GM19455 (cell line): ENCODE measurements at regions not wholly inside any gene's neighbourhood (a gene's known extent, or its start where the extent isn't known, plus 50 kb on each side); places are given as distances from the start of the nearest gene placed in this dataset.
"Not testable (repeated sequence)": the region's sequence is repeated elsewhere in the genome, so short reads cannot be mapped to it uniquely, and the experiment has no call there.

Experiments
- ATAC-seq: cut with Tn5 transposase; IDR thresholded peaks from one replicate; pipeline ENCODE4 v1.9.1; 2021; ENCODE audit not compliant: unreplicated experiment

DNA sequence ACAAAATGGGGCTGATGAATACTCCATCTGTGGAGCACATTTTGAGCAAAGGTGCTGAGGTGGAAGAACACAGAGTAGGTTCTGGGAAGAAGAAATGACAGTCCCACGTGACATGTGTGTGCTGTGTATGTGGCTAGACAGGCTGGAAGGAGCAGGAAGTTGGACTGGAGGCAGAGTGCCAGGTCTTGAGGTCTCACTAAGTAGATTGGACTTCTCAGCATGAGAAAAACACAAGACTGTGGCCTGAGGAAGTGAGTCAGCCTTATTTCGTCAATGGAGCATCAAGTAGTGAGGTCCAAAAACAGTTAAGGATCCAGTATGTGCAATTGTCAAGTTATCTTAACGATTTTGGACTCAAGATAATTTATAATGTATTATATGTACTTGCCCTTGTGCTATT is 736.5 kb downstream of the KCNJ2 start:
- no peak for ATAC-seq

DNA sequence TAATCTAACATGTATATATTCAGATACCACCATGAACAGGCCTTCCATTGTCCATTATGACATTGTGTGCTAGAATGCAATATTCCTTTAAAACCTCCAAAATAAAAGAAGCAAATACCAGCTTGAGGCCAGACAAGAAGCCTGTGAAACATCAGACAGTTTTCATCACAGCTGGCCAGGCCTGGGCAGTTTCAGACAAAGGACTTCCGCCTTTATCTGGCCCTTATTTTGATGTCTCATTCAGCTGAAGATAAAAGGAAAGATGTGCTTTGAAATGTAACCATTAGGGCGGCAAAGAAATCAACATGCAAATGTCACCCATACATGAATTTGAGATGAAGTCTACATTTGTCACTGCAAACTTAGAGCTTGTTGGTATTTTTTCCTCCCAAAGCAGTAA is 737.5 kb downstream of the KCNJ2 start:
- no peak for ATAC-seq

- ATAC-seq: no peak
Measured at GRCh38 chr17:70912716-70913485, 743.6 kb downstream of the KCNJ2 start.

GRCh38 chr17:70916469-70916868 is 747.1 kb downstream of the KCNJ2 start:
- ATAC-seq: no peak

GRCh38 chr17:70919241-70919640 is 749.9 kb downstream of the KCNJ2 start:
- no peak for ATAC-seq

GRCh38 chr17:70920416-70920815 is 751.1 kb downstream of the KCNJ2 start:
- ATAC-seq: no peak

- no peak for ATAC-seq
Measured at GRCh38 chr17:70922268-70922667, 752.9 kb downstream of the KCNJ2 start.

- no peak for ATAC-seq
Measured at GRCh38 chr17:70924776-70925175, 755.4 kb downstream of the KCNJ2 start.

GRCh38 chr17:70929226-70929625 is 759.9 kb downstream of the KCNJ2 start:
- no peak for ATAC-seq

DNA sequence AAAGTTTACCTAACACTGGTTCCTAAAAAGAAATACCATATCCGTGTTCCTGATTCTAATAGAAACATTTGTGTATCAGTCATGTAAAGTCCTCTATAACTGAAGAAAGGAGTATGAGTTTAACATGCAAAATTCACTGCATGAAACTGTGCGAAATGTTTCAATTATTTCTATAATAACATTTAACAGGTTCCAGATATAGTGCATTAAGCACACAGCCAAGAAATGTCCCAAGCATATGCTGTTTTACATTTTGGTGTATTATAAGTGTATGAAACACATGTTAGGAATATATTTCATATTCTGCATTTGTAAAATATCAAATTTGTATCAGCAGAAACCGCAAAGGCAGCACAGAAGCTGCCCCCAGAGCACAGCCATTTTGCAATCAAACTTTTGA is 764.9 kb downstream of the KCNJ2 start:
- no peak for ATAC-seq

DNA sequence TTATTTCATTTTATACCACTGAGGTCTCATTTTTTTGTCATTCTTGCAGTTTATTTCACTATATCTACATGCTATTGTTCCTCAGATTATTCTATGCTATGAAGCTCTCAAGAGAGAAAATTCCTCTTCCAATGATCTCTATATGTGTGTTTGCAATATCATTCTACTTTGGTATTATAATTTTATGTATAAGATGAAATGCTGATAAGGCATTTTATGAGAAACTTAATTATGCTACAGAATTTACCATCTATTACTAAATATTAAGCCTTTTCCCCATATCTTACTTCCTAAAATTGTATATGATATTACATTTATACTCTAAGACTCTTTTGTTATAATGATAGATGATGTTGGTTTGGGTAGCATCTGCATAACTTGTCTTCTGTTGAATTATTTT is 765.5 kb downstream of the KCNJ2 start:
- no peak for ATAC-seq

DNA sequence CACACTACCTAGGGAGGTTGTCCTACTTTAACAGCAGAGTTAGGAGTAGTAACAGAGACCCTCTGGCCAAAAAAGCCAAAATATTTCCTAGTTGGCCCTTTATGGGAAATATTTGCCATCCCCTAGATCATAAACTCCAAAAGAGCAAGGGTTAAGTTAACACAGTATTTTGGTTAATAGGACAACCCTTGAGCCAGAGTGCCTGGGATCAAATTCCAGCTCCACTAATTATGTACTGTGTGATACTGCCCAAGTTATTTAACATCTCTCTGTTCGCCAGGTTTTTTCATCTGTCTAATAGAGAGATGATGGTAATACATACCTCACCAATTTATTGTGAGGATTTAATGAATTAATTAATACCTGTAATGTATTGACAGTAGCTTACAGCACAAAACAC is 767.4 kb downstream of the KCNJ2 start:
- ATAC-seq: no peak

DNA sequence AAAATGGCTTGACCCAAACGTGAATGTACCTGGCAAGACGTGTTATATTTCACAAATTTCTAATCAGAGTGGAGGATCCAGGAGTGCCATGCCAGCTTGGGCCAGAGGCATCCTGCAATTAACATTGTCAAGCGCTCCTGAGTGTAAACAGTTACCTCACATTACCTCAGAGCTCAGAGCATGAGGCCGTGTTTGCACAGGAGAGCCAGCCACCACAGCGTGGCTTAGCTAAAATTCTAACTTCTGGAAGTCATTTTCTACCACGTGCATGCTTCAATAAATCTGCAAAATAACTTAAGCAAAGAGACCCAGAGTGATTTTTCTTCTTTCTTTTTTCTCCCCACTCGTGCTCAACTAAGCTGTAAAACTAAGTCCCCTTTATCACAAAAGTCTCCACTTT is 769.0 kb downstream of the KCNJ2 start:
- ATAC-seq: no peak

- no peak for ATAC-seq
Measured at GRCh38 chr17:70945386-70945785, 776.1 kb downstream of the KCNJ2 start.

GRCh38 chr17:70947215-70947614 is 777.9 kb downstream of the KCNJ2 start:
- no peak for ATAC-seq

GRCh38 chr17:70947636-70948565 is 778.6 kb downstream of the KCNJ2 start:
- ATAC-seq: no peak

DNA sequence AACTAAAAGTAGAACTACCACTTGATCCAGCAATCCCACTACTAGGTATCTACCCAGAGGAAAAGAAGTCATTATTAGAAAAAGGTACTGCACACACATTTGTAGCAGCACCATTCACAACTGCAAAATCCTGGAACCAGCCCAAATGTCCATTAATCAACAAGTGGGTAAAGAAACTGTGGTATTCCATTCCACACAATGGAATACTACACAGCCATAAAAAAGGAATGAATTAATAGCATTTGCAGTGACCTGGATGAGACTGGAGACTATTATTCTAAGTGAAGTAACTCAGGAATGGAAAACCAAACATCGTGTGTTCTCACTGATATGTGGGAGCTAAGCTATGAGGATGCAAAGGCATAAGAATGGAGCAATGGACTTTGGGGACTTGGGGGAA is 783.8 kb downstream of the KCNJ2 start:
- ATAC-seq: not testable (repeated sequence)

DNA sequence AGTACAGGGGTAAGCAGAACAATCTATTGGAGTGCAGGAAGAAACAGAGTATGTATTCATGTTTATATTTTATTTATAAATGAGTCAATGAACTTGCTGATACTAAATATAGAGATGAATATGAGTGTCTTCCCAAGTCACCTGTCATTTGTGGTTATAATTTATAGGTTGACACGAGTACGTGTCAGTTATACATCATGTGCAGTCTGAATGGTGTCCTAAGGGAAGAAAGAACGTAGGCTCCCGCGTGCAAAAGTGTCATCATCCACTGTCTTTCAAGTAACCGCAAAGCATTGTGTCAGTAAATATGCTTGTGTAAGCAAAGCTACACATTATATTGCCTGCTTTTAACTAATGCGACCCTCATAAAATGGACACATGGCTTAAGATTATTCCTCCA is 786.1 kb downstream of the KCNJ2 start:
- ATAC-seq: no peak

GRCh38 chr17:70956726-70957125 is 787.4 kb downstream of the KCNJ2 start:
- ATAC-seq: no peak

GRCh38 chr17:70961341-70961740 is 792.0 kb downstream of the KCNJ2 start:
- no peak for ATAC-seq

DNA sequence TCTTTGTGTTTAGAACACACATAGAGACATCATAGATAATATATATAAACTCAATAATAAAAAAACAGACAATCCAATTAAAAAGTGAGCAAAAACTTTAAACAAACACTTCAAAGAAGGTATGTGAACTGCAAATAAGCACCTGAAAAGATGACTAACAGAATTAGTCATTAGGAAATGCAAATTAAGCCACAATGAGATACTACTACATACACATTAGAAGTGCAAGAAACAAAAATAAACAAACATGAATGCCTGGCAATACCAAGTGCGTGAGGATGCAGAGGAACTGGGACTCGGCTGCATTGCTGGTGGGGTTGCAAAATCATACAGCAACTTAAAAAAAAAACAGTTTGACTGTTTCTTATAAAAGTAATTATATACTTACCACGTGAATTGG is 799.0 kb downstream of the KCNJ2 start:
- no peak for ATAC-seq

- no peak for ATAC-seq
Measured at GRCh38 chr17:70969521-70970034, 800.2 kb downstream of the KCNJ2 start.
